Activated naive CD4-positive, alpha-beta T cell treated with anti-CD3 and anti-CD28 coated beads, Interleukin-2, amount 10 ng/mL, durations not matched to agents 7 days and 5 days (primary cell): ENCODE measurements at regions not wholly inside any gene's neighbourhood (a gene's known extent, or its start where the extent isn't known, plus 50 kb on each side); places are given as distances from the start of the nearest gene placed in this dataset.
"Not testable (repeated sequence)": the region's sequence is repeated elsewhere in the genome, so short reads cannot be mapped to it uniquely, and the experiment has no call there.

Source experiments
- CTCF ChIA-PET: fragments of 350-600 bp; sonication (Branson Sonifier 250); formaldehyde crosslinking; loops from one replicate; lab custom pipeline; 2021; ENCODE audit warnings: antibody characterized with exemption; lab: Charles Lee
- DNase-seq: peaks from one replicate; pipeline ENCODE4 v3.0.0-alpha.2; 2020
- H3K27ac Mint-ChIP-seq: one replicate; pipeline ENCODE4 v1.8.0; 2021; ENCODE audit warnings: mild to moderate bottlenecking, moderate library complexity, mixed read lengths
- H3K27me3 Mint-ChIP-seq: one replicate; pipeline ENCODE4 v1.8.0; 2021; ENCODE audit warnings: mild to moderate bottlenecking, mixed read lengths
- H3K36me3 Mint-ChIP-seq: one replicate; pipeline ENCODE4 v1.8.0; 2021; ENCODE audit warnings: mixed read lengths
- H3K4me1 Mint-ChIP-seq: one replicate; pipeline ENCODE4 v1.8.0; 2021; ENCODE audit warnings: mixed read lengths
- H3K4me3 Mint-ChIP-seq: one replicate; pipeline ENCODE4 v1.8.0; 2021; ENCODE audit warnings: mild to moderate bottlenecking, moderate library complexity, mixed read lengths
- H3K9me3 Mint-ChIP-seq: one replicate; pipeline ENCODE4 v1.8.0; 2021; ENCODE audit warnings: mixed read lengths

DNA sequence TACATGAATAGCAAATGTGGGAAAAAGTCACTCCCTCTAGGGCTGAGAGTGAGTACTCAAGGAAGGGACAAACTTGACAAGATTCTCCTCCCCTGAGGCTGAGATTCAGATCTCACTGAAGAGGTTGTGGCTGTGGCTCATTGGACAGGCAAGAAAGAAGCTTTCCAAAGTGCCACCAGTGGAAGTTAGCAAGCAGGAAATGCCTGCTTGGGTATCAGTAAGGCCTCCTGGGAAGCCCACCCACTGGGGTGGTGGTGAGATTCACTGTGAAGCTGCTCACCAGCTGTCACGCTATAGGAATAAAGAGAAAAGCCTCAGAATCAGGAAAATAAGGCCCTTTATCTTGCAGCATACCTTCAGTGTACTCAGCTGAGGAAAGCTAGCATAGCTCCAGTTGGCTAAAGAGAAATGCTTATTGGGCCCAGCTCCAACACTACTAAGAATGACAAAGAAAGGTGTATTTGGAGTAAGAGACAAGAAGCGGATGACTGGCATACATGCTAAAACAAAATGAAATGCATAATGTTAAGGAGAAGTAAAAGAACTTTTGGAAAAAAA lies 274.4 kb upstream of the TOM1L1 start:
- Mint-ChIP-seq H3K27ac (no peak overlapping the region), H3K4me3 (no peak overlapping the region), H3K36me3 (no peaks in the 10 kb centered on the region), H3K4me1 (no peaks in the 10 kb centered on the region), H3K27me3 (no peaks in the 10 kb centered on the region), H3K9me3 (no peaks in the 10 kb centered on the region)
- CTCF ChIA-PET, result no interaction called here
- no peak for DNase-seq

DNA sequence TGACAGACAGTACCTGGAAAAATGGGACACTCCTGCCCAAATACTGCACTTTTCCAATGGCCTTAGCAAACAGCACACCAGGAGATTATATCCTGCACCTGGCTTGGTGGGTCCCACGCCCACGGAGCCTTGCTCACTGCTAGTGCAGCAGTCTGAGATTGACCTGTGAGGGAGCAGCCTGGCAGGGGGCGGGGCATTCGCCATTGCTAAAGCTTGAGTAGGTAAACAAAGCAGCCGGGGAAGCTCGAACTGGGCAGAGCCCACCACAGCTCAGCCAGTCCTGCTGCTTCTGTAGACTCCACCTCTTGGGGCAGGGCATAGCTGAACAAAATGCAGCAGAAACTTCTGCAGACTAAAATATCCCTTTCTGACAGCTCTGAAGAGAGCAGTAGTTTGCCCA lies 261.2 kb upstream of the TOM1L1 start:
- DNase-seq, H3K27ac Mint-ChIP-seq, H3K4me3 Mint-ChIP-seq, CTCF ChIA-PET, H3K4me1 Mint-ChIP-seq, H3K27me3 Mint-ChIP-seq, H3K36me3 Mint-ChIP-seq: not testable (repeated sequence)
- H3K9me3 Mint-ChIP-seq, result peaks cover 18% of the 10 kb centered on the region

GRCh38 chr17:54662978-54663876 lies 237.4 kb upstream of the TOM1L1 start:
- Mint-ChIP-seq H3K36me3 (no peaks in the 10 kb centered on the region), H3K4me3 (no peak overlapping the region)

GRCh38 chr17:54666559-54666958 lies 234.1 kb upstream of the TOM1L1 start:
- CTCF ChIA-PET, result no interaction called here
- no peak for DNase-seq

More at GRCh38 chr17:54662978-54663876, 237.4 kb upstream of the TOM1L1 start:
- Mint-ChIP-seq H3K27me3 (no peaks in the 10 kb centered on the region), H3K4me1 (no peaks in the 10 kb centered on the region), H3K27ac (no peak overlapping the region), H3K9me3 (peaks cover 16% of the 10 kb centered on the region)
- DNase-seq, result no peak
- CTCF ChIA-PET, result no interaction called here

DNA sequence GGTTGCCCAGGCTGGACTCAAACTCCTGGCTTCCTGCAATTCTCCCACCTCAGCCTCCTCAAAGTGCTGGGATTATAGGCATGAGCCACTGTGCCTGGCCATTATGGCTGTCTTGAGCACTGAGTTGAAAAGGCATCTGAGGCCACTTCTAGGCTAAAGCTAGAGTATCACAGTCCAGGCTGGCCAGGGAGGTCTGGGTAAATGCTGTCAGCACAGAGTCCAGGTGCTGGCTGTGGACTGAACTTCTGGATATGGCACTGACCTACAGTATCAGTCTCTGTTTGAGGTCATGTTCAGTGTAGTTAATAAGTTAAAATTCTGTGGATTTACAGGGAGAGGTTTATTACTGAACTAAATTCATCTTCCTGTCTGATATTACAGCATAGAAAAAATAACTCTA lies 222.5 kb upstream of the TOM1L1 start:
- Mint-ChIP-seq H3K4me1 (no peaks in the 10 kb centered on the region), H3K27me3 (no peaks in the 10 kb centered on the region), H3K36me3 (no peaks in the 10 kb centered on the region), H3K4me3 (no peak overlapping the region), H3K27ac (no peak overlapping the region), H3K9me3 (peaks cover 16% of the 10 kb centered on the region)
- no peak for DNase-seq
- CTCF ChIA-PET, result no interaction called here

More at GRCh38 chr17:54666559-54666958, 234.1 kb upstream of the TOM1L1 start:
- Mint-ChIP-seq H3K36me3 (no peaks in the 10 kb centered on the region), H3K4me1 (no peaks in the 10 kb centered on the region), H3K9me3 (peaks cover 11% of the 10 kb centered on the region), H3K27me3 (no peaks in the 10 kb centered on the region), H3K4me3 (no peak overlapping the region), H3K27ac (no peak overlapping the region)

DNA sequence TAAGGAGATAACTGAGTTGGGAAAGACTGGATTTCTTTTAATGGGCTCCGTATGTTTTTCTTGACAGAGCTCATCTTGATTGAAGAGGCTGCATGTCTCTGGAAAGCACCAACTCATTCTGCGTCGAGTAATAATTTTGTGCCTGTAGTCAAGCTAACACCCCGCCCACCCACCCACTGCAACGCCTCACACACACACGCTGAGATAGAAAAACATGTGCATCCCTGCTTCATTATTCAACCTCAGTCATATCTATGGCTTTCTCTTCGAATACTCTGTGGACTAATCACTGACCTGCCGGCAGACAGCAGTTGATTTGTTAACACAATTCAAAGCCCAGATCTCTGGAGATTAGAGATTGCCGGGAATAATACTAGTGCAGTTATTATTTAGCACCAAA lies 220.2 kb upstream of the TOM1L1 start:
- DNase-seq, result no peak
- H3K27me3 Mint-ChIP-seq, result no peaks in the 10 kb centered on the region
- no peaks in the 10 kb centered on the region for H3K4me1 Mint-ChIP-seq
- CTCF ChIA-PET, result no interaction called here
- H3K4me3 Mint-ChIP-seq, result no peak overlapping the region
- H3K27ac Mint-ChIP-seq, result no peak overlapping the region
- H3K9me3 Mint-ChIP-seq, result peaks cover 12% of the 10 kb centered on the region
- no peaks in the 10 kb centered on the region for H3K36me3 Mint-ChIP-seq

- H3K4me1 Mint-ChIP-seq, result no peaks in the 10 kb centered on the region
- peaks cover 2% of the 10 kb centered on the region for H3K9me3 Mint-ChIP-seq
- CTCF ChIA-PET, result no interaction called here
- no peak for DNase-seq
- no peak overlapping the region for H3K4me3 Mint-ChIP-seq
- H3K27ac Mint-ChIP-seq, result no peak overlapping the region
- H3K27me3 Mint-ChIP-seq, result no peaks in the 10 kb centered on the region
- H3K36me3 Mint-ChIP-seq, result no peaks in the 10 kb centered on the region
Measured at GRCh38 chr17:54694287-54694887, 206.3 kb upstream of the TOM1L1 start.

DNA sequence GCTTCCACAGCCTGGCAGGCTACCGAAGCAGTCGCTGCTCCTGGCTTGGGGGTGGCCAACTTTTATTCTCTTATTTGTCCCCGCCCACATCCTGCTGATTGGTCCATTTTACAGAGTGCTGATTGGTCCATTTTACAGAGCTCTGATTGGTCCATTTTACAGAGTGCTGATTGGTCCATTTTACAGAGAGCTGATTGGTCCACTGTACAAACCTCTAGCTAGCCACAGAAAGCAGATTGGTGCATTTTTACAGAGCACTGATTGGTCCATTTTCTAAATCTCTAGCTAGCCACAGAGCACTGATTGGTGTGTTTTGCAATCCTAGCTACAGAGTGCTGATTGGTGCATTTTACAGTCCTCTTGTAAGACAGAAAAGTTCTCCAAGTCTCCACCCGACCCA lies 187.9 kb upstream of the TOM1L1 start:
- CTCF ChIA-PET, H3K36me3 Mint-ChIP-seq, DNase-seq, H3K27ac Mint-ChIP-seq, H3K4me3 Mint-ChIP-seq, H3K27me3 Mint-ChIP-seq, H3K4me1 Mint-ChIP-seq: not testable (repeated sequence)
- H3K9me3 Mint-ChIP-seq, result peaks cover 15% of the 10 kb centered on the region

DNA sequence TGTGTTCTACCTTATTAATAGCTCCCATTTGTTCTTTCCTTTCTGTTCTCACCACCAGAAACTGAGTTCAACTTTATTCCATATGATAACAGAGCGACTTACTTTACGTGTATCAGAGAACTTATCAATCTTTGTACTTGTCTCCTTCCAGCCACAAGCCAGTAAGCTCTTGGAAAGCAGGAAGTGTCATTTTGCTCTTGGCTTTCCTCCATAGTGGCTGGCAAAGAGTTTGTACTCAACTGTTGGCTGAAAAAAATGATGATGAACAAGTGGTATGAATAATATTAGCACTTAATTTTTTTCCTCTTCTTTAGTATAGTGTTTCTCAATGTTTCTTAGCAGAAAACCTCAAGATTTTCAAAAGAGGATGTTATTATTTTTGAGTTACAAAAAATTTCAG lies 182.4 kb upstream of the TOM1L1 start:
- Mint-ChIP-seq H3K27ac (no peak overlapping the region), H3K36me3 (no peaks in the 10 kb centered on the region), H3K9me3 (peaks cover 8% of the 10 kb centered on the region), H3K4me3 (no peak overlapping the region), H3K27me3 (no peaks in the 10 kb centered on the region), H3K4me1 (no peaks in the 10 kb centered on the region)
- CTCF ChIA-PET, result no interaction called here
- DNase-seq, result no peak

GRCh38 chr17:54727624-54728023 lies 173.0 kb upstream of the TOM1L1 start:
- no peak overlapping the region for H3K27ac Mint-ChIP-seq
- no peak for DNase-seq
- no peaks in the 10 kb centered on the region for H3K36me3 Mint-ChIP-seq
- peaks cover 24% of the 10 kb centered on the region for H3K9me3 Mint-ChIP-seq
- CTCF ChIA-PET, result no interaction called here
- no peaks in the 10 kb centered on the region for H3K4me1 Mint-ChIP-seq
- H3K27me3 Mint-ChIP-seq, result no peaks in the 10 kb centered on the region
- H3K4me3 Mint-ChIP-seq, result no peak overlapping the region

DNA sequence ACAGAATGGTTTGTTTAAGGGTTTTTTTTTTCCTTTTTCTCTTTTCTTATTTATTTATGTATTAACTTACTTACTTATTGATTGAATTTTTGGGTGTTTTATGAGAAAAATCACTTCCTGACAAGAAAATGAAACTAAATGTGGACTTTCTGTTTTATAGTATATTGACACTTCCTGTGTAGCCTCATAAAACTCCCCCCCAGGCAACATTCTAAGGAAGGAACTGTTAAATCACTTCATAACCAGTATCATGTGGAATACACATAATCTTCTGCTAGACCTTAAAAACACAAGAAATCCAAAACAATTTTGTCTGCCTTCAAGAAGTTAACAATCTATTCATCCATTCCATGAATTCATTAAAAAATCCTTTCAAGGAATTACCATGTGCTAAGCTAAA lies 164.1 kb upstream of the TOM1L1 start:
- Mint-ChIP-seq H3K36me3 (no peaks in the 10 kb centered on the region), H3K4me3 (no peak overlapping the region), H3K4me1 (no peaks in the 10 kb centered on the region), H3K27ac (no peak overlapping the region), H3K27me3 (no peaks in the 10 kb centered on the region), H3K9me3 (peaks cover 11% of the 10 kb centered on the region)
- no peak for DNase-seq
- CTCF ChIA-PET, result no interaction called here

GRCh38 chr17:54738496-54738895 lies 162.2 kb upstream of the TOM1L1 start:
- Mint-ChIP-seq H3K27me3 (no peaks in the 10 kb centered on the region), H3K9me3 (peaks cover 10% of the 10 kb centered on the region), H3K36me3 (no peaks in the 10 kb centered on the region), H3K27ac (no peak overlapping the region), H3K4me3 (no peak overlapping the region), H3K4me1 (no peaks in the 10 kb centered on the region)
- CTCF ChIA-PET, result no interaction called here
- DNase-seq, result no peak

GRCh38 chr17:54744750-54745149 lies 155.9 kb upstream of the TOM1L1 start:
- H3K27ac Mint-ChIP-seq, result no peak overlapping the region
- peaks cover 7% of the 10 kb centered on the region for H3K9me3 Mint-ChIP-seq
- no peak overlapping the region for H3K4me3 Mint-ChIP-seq
- H3K4me1 Mint-ChIP-seq, result no peaks in the 10 kb centered on the region
- CTCF ChIA-PET, result no interaction called here
- no peaks in the 10 kb centered on the region for H3K27me3 Mint-ChIP-seq
- no peaks in the 10 kb centered on the region for H3K36me3 Mint-ChIP-seq
- no peak for DNase-seq

- Mint-ChIP-seq H3K27me3 (no peaks in the 10 kb centered on the region), H3K36me3 (no peaks in the 10 kb centered on the region), H3K4me1 (no peaks in the 10 kb centered on the region), H3K4me3 (no peak overlapping the region), H3K27ac (no peak overlapping the region), H3K9me3 (peaks cover 7% of the 10 kb centered on the region)
- CTCF ChIA-PET, result no interaction called here
- no peak for DNase-seq
Measured at GRCh38 chr17:54745239-54745638, 155.4 kb upstream of the TOM1L1 start.

DNA sequence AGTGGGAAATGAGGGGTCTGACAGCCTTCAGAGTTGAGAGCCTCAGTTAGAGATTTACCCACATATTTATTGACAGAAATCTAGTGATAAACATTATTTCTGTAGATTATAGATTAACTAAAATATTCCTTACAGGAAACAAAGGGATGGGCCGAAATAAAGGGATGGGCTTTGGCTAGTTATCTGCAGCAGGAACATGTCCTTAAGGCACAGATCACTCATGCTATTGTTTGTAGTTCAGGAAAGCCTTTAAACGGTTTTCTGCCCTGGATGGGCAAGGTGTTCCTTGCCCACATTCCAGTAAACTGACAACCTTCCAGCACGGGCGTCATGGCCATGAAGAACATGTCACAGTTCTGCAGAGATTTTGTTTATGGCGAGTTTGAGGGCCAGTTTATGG lies 154.8 kb upstream of the TOM1L1 start:
- Mint-ChIP-seq H3K27ac (no peak overlapping the region), H3K4me1 (no peaks in the 10 kb centered on the region), H3K4me3 (no peak overlapping the region), H3K36me3 (no peaks in the 10 kb centered on the region), H3K9me3 (peaks cover 7% of the 10 kb centered on the region), H3K27me3 (no peaks in the 10 kb centered on the region)
- DNase-seq, result no peak
- CTCF ChIA-PET, result no interaction called here
